ENCODE measurements at regions not wholly inside any gene's neighbourhood (a gene's known extent, or its start where the extent isn't known, plus 50 kb on each side); places are given as distances from the start of the nearest gene placed in this dataset.

DNA sequence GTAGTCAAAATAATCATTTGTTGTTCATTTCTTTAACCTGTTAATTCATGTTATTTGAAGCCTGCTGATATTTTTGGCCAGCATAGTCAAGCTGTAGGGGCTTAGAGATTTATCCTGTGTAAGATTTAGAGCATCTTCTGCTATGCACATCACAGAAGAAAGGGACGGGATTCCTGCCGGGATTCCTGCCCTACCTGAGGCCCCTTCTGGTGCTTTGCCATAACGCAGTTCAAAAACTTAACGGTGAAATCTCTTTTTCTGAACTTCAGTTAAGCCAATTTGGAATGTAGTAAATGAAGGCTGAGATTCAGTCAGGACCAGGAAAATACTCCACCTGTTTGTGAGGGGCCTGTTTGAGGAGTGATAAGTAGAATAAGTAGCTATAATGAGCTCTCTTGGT lies 50.7 kb upstream of the TMEM260 start:
- no peak for DNase-seq (ENCODE audit: low read depth, low spot score)
- peaks cover 32% of the 10 kb centered on the region for H3K27me3 Mint-ChIP-seq (ENCODE audit: low read depth)
- TF ChIP-seq, protein P1, sequence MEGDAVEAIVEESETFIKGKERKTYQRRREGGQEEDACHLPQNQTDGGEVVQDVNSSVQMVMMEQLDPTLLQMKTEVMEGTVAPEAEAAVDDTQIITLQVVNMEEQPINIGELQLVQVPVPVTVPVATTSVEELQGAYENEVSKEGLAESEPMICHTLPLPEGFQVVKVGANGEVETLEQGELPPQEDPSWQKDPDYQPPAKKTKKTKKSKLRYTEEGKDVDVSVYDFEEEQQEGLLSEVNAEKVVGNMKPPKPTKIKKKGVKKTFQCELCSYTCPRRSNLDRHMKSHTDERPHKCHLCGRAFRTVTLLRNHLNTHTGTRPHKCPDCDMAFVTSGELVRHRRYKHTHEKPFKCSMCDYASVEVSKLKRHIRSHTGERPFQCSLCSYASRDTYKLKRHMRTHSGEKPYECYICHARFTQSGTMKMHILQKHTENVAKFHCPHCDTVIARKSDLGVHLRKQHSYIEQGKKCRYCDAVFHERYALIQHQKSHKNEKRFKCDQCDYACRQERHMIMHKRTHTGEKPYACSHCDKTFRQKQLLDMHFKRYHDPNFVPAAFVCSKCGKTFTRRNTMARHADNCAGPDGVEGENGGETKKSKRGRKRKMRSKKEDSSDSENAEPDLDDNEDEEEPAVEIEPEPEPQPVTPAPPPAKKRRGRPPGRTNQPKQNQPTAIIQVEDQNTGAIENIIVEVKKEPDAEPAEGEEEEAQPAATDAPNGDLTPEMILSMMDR (conservative IDR thresholded peaks at IDR 0.05) = no peak
- no peak overlapping the region for H3K27ac Mint-ChIP-seq (ENCODE audit: unreplicated experiment)
- H3K36me3 Mint-ChIP-seq (ENCODE audit: low read depth) = no peaks in the 10 kb centered on the region
- H3K9me3 Mint-ChIP-seq = no peaks in the 10 kb centered on the region
- no peaks in the 10 kb centered on the region for H3K4me1 Mint-ChIP-seq
- no peak overlapping the region for H3K4me3 Mint-ChIP-seq
